Suppressor macrophage treated with lipopolysaccharide for 1 hour (primary cell): ENCODE measurements at regions not wholly inside any gene's neighbourhood (a gene's known extent, or its start where the extent isn't known, plus 50 kb on each side); places are given as distances from the start of the nearest gene placed in this dataset.
"Not testable (repeated sequence)": the region's sequence is repeated elsewhere in the genome, so short reads cannot be mapped to it uniquely, and the experiment has no call there.

Experiments used
- DNase-seq, 3 donors: peaks; one replicate each; pipeline ENCODE4 v3.0.0-alpha.2; 2020 to 2022

DNA sequence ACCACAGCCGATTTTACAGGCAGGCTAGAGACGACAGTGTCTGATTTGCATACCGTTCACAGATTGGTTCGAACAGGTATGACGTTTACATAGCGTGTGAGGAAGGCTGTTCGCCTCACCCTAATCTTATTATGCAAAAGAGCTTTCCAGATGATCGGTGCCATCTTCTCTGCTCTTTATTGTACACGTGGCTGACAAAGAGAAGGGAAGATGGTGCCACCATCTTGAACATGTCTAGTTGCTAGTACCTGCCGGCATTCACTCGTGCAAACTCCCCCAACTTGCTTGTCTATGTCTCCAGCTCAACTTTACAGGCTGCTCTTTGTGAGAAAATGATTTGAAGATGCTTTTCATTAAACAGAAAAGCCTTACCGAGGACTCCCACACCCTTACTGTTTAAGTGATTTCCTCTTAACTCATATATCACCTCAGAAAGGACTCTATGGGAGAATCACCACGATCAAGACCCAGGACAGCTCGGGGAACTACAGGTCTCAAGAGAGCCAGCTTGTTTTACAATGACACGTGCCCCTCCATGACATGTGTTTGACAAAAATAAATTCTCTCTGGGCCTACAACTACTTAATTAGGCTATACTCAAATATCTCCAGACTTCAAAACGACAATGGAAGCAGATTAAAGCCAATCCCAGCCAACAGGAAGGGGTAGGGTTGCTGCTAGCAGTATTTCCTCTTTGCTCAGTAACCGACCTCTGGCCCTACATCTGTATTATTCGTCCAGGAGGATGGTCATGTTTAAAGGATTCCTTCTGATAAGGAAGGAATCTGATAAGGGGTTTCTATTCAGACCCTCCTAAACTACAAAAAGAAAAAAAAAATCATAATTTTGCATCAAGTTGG lies 480.6 kb downstream of the TMEM114 start:
- no peak for DNase-seq

DNA sequence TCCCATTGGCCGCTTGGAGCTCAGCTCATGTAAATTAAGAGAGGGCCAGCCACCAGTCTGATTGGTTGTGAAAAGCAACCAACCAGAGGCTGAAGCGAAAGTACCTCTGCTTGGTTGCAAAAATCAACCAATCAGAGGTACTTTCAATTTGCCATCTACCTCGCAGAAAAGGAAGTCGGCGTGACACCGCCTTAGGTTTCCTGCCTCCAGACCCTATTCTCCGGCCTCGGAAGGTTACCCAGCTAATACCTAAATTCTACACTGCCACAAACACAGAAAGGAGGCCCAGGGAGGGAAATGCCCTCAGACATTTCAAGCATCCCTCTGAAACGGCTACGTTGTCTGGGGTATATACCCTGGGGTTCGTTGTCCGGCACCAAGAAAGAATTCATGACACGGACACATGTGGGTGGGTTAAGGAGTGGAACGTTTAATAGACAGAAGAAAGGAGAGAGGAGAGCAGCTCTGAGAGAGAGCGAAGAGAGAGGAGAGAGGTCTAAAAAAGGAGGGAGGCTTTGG lies 481.3 kb downstream of the TMEM114 start:
- DNase-seq: no peak

DNA sequence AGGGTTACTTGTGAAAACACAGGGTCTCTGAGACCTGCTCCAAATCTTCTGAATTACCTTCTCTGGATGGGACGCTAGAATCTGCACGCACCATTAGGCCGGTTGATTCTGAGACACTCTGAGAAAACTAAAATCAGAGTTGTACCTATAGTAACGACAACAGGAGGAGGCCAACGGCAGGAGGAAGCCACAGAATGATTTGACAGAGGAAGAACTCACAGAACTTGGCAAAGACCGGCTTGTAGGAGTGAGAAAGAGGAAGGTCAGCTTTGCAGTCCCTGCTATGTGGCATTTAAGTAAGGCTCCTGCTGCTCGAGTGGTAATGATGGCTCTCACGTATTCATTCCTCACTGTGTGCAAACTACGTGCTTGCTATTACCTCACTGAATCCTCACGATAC lies 483.0 kb downstream of the TMEM114 start:
- peak in 2 of 3 donors; percentile 2 to 4 for DNase-seq

DNA sequence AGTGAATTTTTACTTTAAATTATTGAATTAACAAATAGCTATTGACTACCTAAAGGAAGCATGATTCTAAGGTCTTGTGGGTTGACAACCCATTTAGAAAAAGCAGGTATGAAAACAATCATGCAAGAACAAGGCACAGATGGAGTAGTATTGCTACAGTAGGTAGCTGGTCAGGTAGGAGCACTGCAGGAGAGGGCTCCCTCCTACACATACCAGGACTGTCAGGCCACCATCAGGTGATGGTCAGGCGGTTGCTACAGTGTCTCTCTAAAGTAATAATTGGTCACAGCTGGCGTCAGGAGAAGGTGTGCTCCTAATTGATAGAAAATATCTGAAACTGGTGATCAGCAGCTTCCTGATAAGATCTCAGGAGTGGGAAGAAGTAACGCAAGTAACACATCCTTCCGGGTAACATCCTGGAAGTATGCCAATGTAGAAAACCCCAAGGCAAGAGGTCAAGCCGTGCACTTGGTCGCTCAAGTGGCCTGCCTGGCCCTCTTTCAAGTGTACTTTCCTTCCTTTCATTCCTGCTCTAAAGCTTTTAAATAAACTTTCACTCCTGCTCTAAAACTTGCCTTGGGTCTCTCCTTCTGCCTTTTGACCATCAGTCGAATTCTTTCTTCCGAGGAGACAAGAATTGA lies 486.5 kb downstream of the TMEM114 start:
- no peak for DNase-seq

DNA sequence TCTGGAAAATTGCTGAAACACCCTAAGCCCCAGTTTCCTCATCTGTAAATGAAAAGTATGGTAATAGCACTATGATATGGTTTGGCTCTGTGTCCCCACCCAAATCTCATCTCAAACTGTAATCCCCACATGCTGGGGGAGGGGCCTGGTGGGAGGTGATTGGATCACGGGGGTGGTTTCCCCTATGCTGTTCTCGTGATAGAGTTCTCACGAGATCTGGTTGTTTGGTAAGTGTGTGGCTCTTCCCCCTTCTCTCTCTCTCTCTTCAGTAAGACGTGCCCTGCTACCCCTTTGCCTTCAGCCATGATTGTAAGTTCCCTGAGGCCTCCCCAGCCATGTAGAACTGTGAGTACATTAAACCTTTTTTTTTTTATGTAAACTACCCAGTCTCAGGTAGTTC lies 490.7 kb downstream of the TMEM114 start:
- no peak for DNase-seq

DNA sequence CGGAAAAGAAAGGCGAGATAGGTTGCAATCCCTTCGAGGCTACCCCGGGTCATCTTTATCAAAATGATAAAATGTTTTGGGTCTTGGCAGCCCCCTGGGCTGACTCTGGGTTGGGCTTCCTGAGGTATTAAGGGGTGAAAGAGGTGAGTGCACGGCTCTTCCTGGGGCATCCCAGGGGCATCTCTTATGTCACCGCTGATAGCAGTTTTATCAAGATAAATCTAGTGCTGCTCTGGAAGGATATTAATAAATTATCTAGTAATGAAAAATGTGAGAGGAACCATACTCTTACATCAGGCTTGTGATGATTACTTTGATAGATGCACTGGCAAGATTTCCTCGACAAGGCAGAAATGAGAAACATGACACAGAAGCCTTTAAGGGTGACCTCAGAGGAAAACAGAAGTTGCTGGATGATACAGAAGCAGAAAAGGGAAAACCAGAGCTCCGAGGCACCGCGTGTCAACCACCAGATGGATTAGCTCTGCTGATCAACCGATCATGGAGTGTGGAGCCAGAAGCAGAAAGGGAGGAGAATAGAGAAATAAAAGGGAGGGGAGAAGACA lies 491.3 kb downstream of the TMEM114 start:
- peak in 2 of 3 donors; percentile 3 to 13 for DNase-seq

DNA sequence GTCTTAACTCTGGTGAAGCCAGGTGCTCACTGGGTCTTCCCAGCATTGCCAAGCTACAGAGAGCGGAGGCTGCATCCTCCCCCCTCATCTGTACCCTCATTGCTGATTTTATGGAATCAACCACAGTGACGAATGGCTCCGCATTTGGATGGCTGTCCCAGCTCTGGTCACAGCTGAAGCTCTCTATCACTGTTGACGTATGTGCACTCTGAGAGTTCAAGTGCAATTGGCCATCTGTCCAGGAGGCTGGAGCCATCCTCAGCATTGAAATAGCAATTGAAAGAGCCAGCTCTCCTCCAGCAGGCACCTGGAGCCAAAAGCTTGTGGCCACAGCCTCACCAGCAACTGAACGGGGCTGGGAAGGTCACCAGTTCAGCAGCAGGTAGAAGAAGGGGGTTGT lies 494.1 kb downstream of the TMEM114 start:
- no peak for DNase-seq

DNA sequence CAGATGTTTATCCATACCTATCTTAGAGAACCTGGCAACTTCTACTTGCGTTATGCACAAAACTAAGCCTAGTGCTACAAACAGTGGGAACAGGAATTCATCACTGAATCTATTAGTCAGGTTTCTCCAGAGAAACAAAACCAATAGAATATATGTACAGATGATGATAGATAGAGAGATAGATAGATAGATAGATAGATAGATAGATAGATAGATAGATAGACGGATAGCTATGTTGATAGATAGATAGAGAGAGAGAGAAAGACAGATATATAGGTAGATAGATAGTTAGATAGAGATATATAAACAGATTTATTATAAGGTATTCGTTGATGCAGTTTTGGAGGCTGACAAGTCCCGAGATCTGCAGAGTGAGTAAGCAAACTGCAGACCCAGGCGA lies 495.6 kb downstream of the TMEM114 start:
- DNase-seq: no peak

DNA sequence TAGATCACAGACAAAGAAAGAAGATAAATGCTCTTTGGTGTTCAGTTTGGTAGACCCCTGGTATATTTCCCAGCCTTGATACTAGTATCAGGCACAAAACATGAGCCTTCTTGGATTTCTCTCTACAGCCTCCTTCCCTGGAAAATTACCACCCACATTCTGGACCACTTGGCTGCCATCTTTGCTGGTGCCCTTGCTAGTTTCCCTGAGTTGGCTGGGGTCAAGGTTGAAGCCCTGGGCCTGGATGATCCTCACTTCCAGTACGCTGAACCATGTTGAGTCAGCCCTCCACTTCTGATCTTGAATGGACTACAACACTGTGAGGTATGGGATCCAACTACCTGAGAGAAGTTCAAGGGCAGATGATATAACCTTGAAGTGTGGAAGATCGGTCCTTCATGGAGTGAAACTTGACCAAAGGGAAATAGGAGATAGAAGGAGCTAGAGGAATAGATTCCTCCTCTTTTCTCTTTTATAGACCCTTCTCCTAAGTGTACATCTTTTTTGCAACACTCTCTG lies 501.4 kb downstream of the TMEM114 start:
- no peak for DNase-seq

DNA sequence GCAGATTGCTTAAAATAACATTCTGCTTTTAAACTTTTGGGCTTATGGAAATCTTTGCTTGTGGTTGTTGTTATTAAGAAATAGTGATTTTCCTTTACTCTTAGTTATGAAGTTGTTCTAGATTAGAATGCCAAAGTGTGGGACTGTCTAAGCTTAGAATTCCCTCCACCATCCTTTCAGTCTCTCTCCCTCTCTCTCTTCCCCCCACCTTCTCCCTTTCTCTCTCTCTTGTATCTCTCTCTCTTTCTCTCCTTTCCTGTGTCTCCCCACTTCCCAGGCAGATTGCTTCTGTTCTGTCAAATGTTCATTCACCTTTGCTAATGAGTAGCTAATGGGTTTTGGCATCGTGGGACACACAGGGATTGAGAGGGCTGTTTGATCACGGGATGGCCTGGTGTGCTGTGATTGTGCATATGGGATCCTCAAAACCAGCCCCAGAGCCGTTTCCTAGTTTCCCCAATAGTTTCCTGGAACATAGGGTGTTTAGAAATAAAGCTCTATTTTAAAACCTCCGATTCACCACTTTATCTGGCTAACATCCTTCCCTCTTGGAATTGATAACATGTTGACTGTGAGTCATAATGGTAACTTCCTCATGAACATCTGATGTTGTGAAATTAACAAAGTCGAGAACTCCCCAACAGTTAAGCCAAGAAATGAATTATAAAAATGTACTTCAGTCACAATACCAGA lies 502.6 kb downstream of the TMEM114 start:
- peak; percentile 28 to 53 (median 44) for DNase-seq

DNA sequence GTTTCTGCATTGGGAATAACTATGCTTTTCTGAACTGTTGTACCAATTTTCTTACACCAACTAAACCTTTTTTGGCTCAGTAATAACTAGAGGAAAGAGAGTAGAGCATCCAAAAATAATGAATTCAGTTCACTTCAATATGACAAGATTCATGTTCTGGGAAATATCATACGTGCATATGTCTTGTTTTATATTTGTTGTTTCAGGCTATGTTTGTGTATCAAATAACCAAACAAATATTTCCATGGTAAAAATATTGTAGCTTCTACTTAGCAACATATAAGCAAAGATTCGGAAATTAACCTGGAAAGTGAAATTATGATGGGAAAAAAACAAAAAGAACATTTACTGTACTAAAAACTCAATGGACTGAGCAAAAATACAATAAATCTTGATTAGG lies 503.2 kb downstream of the TMEM114 start:
- DNase-seq: no peak

DNA sequence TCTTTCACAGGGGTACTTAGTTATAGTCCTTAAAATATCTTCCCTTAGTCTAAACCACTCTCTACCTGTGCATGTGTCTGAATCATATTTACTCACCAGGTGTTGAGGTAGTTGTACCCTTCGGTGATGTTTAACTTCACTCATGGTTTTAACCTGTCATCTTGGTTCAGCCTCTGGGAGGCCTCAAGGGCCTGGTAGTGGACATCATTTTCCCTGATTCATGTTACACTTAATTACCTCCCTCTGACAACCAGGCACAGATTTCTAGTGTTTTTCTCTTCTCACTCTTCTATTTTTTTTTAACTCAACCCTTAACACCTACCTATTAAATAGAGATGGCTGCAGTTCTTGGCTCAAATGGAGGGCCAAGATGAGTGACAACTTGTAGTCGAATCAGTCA lies 505.4 kb downstream of the TMEM114 start:
- no peak for DNase-seq

DNA sequence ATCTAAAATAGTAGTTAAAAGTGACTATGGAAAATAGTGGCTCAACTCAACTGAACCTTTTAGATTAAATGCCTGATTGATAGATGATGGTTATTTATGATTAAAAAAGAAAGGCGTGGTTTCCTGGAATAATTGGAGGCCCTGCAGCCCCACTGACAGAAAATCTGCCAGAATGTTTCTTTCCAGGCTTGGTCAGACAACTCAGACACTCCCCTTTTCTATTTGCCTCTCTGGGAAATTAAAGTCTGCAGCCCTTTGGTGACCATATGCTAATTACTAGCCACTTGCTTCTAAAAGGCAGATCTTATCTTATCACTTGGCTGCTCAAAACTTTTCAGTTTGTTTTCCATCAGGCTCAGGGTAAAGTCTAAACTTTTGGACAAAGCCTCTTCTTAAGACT lies 506.0 kb downstream of the TMEM114 start:
- DNase-seq: no peak

DNA sequence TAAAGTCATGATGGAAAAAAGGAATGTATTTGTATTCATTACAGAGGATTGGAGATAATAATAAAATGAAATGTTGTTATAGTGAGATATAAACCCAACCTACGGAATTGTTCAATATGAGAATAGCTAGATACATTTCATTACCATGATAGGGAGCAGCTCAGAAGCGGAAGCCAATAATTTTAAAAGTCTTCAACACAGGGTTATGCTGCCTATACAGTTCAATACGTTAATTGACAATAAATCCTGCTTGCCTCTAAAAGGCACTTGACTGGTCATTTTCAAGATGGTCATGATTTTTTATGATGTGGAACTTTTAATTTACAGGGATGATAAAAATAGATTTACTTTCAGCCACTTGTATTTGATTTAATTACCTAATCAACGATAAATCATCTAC lies 506.8 kb downstream of the TMEM114 start:
- DNase-seq: no peak

DNA sequence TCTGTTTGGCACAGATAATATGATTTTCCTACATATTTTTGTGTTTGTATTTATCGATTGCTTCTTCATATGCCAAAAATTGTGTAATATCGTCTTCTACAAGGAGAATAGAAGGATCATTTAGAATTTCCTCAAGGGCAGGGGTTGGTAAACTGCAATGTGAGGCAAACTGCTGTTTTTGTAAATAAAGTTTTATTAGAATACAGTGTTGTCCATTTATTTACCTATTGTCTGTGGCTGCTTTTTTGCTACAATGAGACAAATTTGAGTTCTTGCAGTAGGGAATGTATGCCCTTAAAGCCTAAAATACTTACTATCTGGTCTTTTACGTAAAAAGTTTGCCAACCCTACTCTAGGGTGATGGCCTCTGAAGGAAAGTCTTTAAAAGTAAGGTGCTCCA lies 509.5 kb downstream of the TMEM114 start:
- DNase-seq: no peak

DNA sequence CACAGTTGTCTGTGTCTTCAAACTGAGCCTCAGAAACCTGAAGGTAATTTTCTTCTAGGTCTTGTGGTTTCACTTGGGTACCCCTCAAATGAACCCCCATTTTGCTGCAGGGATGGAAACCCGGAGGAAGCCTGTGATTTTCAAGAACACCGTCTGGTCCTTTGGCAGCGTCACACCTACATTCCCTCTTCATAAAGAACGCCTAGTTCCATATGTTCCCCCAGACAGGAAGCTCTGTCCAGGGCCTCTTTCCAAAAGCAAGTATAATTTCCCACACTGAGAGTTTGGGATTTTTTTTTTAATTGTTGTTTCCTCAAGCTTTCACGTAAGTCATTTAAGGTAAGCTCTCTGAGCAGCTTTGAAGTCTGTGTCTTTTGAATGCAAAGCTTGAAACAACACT lies 515.0 kb downstream of the TMEM114 start:
- no peak for DNase-seq

DNA sequence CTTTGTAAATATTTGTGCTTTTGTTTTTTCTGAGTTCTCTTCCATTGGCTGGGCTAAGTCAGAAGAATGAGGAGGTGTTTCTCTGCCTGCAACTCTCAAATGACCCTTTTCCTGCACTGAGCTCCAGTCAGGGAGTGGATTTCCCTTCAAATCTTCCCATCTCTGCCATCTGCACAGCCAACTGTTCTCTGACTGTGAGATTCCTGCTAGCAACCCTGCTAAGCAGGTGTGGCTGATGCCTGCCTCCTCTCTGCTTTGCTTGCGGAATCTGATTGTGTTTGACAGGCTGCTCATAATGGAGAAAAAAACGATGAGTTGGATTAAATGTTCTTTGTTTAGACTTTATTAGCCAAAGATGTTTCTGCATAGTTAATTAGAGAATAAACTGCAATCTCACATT lies 519.8 kb downstream of the TMEM114 start:
- DNase-seq: no peak

DNA sequence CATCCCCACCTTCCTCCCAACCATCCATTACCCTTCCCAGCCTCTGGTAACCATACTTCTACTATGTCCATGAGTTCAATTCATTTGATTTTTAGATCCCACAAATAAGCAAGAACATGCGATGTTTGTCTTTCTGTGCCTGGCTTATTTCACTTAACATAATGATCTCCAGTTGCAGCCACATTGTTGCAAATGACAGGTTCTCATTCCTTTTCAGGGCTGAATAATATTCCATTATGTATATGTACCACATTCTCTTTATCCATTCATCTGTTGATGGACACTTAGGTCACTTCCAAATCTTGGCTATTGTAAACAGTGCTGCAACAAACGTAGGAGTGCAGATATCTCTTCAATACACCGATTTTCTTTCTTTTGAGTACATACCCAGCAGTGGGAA lies 522.1 kb downstream of the TMEM114 start:
- DNase-seq: not testable (repeated sequence)

DNA sequence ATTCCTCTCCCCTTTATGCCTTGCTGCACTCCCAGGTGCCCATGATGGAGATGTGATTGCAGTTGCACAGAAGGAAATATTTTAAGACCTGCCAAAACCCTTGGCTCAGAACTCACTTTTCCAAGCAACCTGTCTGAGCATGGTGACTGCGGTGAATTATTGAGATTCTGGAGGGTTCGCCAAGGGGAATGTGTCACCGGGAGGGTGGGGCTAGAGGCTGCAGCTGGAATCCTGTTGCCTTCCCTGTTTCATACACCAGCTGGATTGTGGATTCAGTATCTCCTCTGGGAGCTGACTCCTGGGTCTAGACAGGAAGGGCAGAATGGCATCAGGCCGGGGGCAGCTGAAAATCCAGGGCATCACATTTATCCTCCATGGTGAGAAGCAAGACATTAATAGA lies 527.2 kb downstream of the TMEM114 start:
- DNase-seq: no peak

DNA sequence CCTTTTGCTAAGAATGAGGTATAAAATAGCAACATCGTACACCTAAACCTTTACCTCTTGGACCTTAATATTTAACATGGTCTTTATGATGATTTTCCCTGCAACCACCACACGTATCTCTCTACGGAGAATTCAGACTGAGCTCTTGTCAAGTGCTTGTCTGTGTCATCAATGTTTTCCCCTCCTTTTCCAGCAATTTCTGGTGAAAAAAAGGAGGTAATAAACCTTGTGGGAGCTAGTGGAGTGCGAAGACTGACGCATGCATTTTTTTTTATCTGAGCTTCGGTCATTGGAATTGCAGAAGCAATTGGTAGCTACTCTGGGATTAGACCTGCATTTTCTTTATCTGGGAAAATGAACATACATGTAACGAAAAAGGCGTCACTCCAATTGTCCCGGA lies 527.6 kb downstream of the TMEM114 start:
- no peak for DNase-seq

DNA sequence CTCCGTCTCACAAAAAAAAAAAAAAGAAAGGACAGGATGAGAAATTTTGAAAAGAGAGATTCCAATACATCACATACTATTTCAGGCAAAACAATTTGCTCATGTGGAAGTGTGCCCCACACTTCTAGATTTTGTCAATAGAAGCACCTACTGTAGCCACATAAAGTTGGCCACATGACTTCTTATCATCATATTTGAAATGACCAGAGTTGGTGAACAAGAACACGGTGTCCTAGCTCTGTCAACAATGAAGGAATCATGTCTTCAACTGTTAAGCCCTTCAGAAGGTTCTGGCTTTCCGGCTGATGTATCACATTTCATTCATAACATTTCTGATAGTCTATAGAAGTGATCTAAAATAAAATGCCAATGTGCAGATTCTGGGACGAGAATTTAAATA lies 534.5 kb downstream of the TMEM114 start:
- DNase-seq: no peak

DNA sequence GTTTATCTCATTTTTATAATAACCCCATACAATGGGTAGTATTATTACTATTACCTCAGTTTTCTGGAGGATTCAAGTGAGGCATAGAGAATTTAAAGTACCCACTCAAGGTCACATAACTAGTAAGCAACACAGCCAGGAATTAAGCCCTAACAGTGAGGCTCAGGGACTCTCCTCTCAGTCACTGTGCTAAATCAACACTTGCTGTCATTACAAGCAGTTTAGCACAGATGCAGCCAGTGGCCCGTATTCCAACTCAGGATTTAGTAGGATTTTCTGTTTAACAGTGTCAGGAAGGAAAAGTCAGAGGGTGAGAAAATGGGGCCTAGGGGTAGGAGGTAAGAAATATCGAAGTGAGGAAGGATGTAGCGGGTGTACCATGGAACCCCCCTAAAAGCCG lies 536.9 kb downstream of the TMEM114 start:
- no peak for DNase-seq

DNA sequence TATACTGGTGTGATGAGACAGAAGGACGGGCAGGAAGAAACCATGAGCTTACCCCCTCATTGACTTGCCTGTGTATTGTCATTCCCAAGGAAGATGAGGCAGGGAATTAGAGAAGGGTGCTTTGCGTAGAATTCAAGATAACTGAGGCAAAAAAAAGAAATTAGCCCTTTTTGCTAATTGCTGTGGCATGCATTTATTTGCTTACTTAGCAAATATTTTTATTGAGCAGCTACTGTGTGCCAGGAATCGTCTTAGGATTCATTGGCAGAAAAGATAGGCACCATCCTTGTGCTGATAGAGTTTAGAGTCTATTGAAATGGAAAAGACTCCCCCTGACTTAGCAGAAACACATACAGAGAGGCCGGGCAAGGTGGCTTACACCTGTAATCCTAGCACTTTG lies 541.9 kb downstream of the TMEM114 start:
- DNase-seq: no peak
